SU-DHL-6 (cell line): ENCODE measurements at regions not wholly inside any gene's neighbourhood (a gene's known extent, or its start where the extent isn't known, plus 50 kb on each side); places are given as distances from the start of the nearest gene placed in this dataset.

ENCODE experiments used
- H2AFZ ChIP-seq: fragments of 200-600 bp; sonication (generic); 2 replicates; pipeline ENCODE4 v1.6.1; 2014; ENCODE audit warnings: low read depth, mild to moderate bottlenecking, moderate library complexity, mixed read lengths, antibody characterized with exemption, low read length; ENCODE audit not compliant: severe bottlenecking
- H3F3A ChIP-seq: fragments of 200-600 bp; shearing (Covaris generic); 2 replicates; pipeline ENCODE4 v1.6.0; 2016; ENCODE audit warnings: antibody characterized with exemption, mild to moderate bottlenecking; ENCODE audit not compliant: insufficient read depth
- H3K27ac ChIP-seq: fragments of 200-600 bp; sonication (generic); 2 replicates; pipeline ENCODE4 v1.5.1; 2016; ENCODE audit warnings: low read depth, mild to moderate bottlenecking, low read length, moderate library complexity, mixed read lengths
- H3K27me3 ChIP-seq: fragments of 200-600 bp; sonication (generic), shearing (Covaris generic); 2 replicates; pipeline ENCODE4 v1.6.0; 2014; ENCODE audit warnings: mild to moderate bottlenecking, low read length
- H3K36me3 ChIP-seq: fragments of 200-600 bp; sonication (generic); 2 replicates; pipeline ENCODE4 v1.6.1; 2014; ENCODE audit warnings: mild to moderate bottlenecking, low read length, mixed read lengths
- H3K4me2 ChIP-seq: fragments of 300-600, 200-600 bp; shearing (Covaris generic), sonication (generic); 2 replicates; pipeline ENCODE4 v1.6.0; 2014; ENCODE audit warnings: low read length, low read depth, mild to moderate bottlenecking; ENCODE audit not compliant: poor library complexity, severe bottlenecking
- H3K4me3 ChIP-seq: fragments of 200-600 bp; sonication (generic); 2 replicates; pipeline ENCODE4 v1.5.1; 2014; ENCODE audit warnings: antibody characterized with exemption, low read length, mild to moderate bottlenecking, mixed read lengths; ENCODE audit not compliant: insufficient read depth, poor library complexity, severe bottlenecking
- H3K79me2 ChIP-seq: fragments of 200-600 bp; sonication (generic); 2 replicates; pipeline ENCODE4 v1.6.1; 2014; ENCODE audit warnings: mild to moderate bottlenecking, low read length, moderate library complexity; ENCODE audit not compliant: insufficient read depth
- H3K9ac ChIP-seq: fragments of 200-600 bp; sonication (generic); 2 replicates; pipeline ENCODE4 v1.7.0; 2014; ENCODE audit warnings: mild to moderate bottlenecking, low read length
- H3K9me2 ChIP-seq: fragments of 200-600 bp; sonication (generic); replicated peaks from 2 replicates; pipeline ENCODE4 v1.6.1; 2014; ENCODE audit warnings: low read length; ENCODE audit not compliant: insufficient read depth
- H3K9me3 ChIP-seq: fragments of 200-600 bp; sonication (generic); 2 replicates; pipeline ENCODE4 v1.6.1; 2014; ENCODE audit warnings: low read length, mixed read lengths; ENCODE audit not compliant: insufficient read depth
- H4K20me1 ChIP-seq: fragments of 200-600 bp; sonication (generic); 2 replicates; pipeline ENCODE4 v1.6.1; 2014; ENCODE audit warnings: low read depth, mild to moderate bottlenecking, antibody characterized with exemption, low read length, moderate library complexity, mixed read lengths
- CTCF ChIP-seq: fragments of 200-600 bp; sonication (generic); IDR thresholded peaks from one replicate; pipeline ENCODE4 v1.5.1; 2017; ENCODE audit warnings: antibody characterized with exemption, mild to moderate bottlenecking, low read length, moderate library complexity; ENCODE audit not compliant: insufficient read depth, poor library complexity, severe bottlenecking
- EZH2phosphoT487 ChIP-seq: fragments of 200-600 bp; sonication (generic), shearing (Covaris generic); conservative IDR thresholded peaks from 2 replicates; pipeline ENCODE4 v1.6.1; 2018; ENCODE audit warnings: mild to moderate bottlenecking, antibody characterized with exemption, low read length, moderate library complexity, mixed read lengths

GRCh38 chr2:142668420-142668819 is 209.0 kb upstream of the KYNU start:
- Histone ChIP-seq H2AFZ (no peak overlapping the region), H3K27me3 (no peaks in the 10 kb centered on the region), H3K9me3 (no peaks in the 10 kb centered on the region), H3K27ac (no peak overlapping the region), H3K9ac (no peak overlapping the region), H3F3A (no peaks in the 10 kb centered on the region), H4K20me1 (no peaks in the 10 kb centered on the region), H3K36me3 (no peaks in the 10 kb centered on the region), H3K4me2 (no peak overlapping the region), H3K4me3 (no peak overlapping the region), H3K79me2 (no peaks in the 10 kb centered on the region), H3K9me2 (no peaks in the 10 kb centered on the region)
- no peak for TF ChIP-seq EZH2phosphoT487
- no peak for TF ChIP-seq CTCF

DNA sequence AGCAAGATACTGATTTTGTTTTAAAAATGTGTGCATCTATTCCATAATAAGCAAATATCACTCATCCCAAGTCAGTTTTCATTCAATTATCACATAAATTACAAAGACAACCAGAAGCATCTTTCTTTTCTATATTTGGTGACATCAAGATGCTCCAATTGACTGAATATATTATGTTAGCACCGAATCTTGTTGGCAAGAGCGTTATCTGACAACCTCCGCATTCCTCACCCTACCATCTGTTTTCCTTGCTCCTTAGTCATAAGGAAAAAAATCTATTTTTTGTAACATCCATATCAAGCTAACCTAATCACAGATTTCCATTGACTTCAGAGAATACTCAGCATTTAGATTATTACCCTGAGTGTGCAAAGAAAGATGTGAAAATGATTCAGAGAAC is 212.2 kb upstream of the KYNU start:
- H3K4me3 ChIP-seq = no peak overlapping the region
- no peaks in the 10 kb centered on the region for H3K27me3 ChIP-seq
- H3K79me2 ChIP-seq = no peaks in the 10 kb centered on the region
- no peaks in the 10 kb centered on the region for H3K9me2 ChIP-seq
- no peaks in the 10 kb centered on the region for H3F3A ChIP-seq
- TF ChIP-seq CTCF (no peak), EZH2phosphoT487 (no peak)
- no peaks in the 10 kb centered on the region for H4K20me1 ChIP-seq
- H3K4me2 ChIP-seq = no peak overlapping the region
- H3K36me3 ChIP-seq = no peaks in the 10 kb centered on the region
- no peak overlapping the region for H3K27ac ChIP-seq
- H3K9me3 ChIP-seq = no peaks in the 10 kb centered on the region
- no peak overlapping the region for H3K9ac ChIP-seq
- H2AFZ ChIP-seq = no peak overlapping the region

DNA sequence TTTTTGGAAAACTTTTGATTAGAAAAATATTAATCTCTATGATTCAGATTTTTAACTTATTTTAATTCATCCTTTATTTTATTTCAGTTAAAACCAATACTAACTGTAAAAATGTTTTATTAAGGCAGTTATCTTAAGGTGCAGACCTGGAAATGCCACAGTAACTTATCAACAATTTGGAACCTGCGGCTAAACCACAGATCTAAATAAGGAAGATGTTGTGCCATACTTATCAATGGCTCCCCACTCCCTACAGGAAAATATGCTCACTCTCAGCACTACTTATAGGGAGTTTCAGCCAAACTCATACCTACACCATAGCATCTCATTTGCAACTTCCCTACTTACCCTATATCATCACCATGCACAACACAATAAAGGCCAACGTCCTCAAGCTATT is 226.9 kb upstream of the KYNU start:
- Histone ChIP-seq H3F3A (no peaks in the 10 kb centered on the region), H3K9me2 (no peaks in the 10 kb centered on the region), H3K9me3 (no peaks in the 10 kb centered on the region), H3K4me3 (no peak overlapping the region), H3K36me3 (no peaks in the 10 kb centered on the region), H2AFZ (no peak overlapping the region), H3K27ac (no peak overlapping the region), H3K9ac (no peak overlapping the region), H4K20me1 (no peaks in the 10 kb centered on the region), H3K27me3 (no peaks in the 10 kb centered on the region), H3K4me2 (no peak overlapping the region), H3K79me2 (no peaks in the 10 kb centered on the region)
- no peak for TF ChIP-seq CTCF
- no peak for TF ChIP-seq EZH2phosphoT487

DNA sequence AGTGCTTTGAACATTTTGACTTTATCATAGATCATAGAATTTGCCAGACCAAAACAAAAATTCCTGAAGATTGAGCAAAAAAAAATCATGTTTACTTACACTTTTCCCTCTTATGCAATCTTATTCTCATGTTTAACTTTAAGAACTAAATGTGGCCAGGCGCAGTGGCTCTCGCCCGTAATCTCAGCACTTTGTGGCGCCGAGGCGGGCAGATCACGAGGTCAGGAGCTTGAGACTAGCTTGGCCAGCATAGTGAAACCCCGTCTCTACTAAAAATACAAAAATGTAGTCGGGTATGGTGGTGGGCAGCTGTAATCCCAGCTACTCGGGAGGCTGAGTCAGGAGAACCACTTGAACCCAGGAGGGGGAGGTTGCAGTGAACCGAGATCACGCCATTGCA is 227.9 kb upstream of the KYNU start:
- Histone ChIP-seq H3K9me3 (no peaks in the 10 kb centered on the region), H3K36me3 (no peaks in the 10 kb centered on the region), H3K9ac (no peak overlapping the region), H2AFZ (no peak overlapping the region), H3K27me3 (no peaks in the 10 kb centered on the region), H3K9me2 (no peaks in the 10 kb centered on the region), H3K27ac (no peak overlapping the region), H3K4me2 (no peak overlapping the region), H3K4me3 (no peak overlapping the region), H4K20me1 (no peaks in the 10 kb centered on the region), H3F3A (no peaks in the 10 kb centered on the region), H3K79me2 (no peaks in the 10 kb centered on the region)
- no peak for TF ChIP-seq CTCF
- no peak for TF ChIP-seq EZH2phosphoT487
